Activated CD4-positive, alpha-beta T cell treated with anti-CD3 and anti-CD28 coated beads for 36 hours (primary cell): ENCODE measurements at regions not wholly inside any gene's neighbourhood (a gene's known extent, or its start where the extent isn't known, plus 50 kb on each side); places are given as distances from the start of the nearest gene placed in this dataset.
A peak's percentile ranks its signal among the peaks of the same experiment; 100 is the strongest.

ENCODE experiments used
- ATAC-seq: fragments of 200-7000 bp; cut with Tn5 transposase; one replicate; pipeline ENCODE4 v1.10.0; 2021; ENCODE audit warnings: mild to moderate bottlenecking, moderate library complexity
- CTCF ChIA-PET: fragments of 350-600 bp; sonication (Branson Sonifier 250); formaldehyde crosslinking; loops from one replicate; lab custom pipeline; 2021; ENCODE audit warnings: antibody characterized with exemption; lab: Charles Lee
- POLR2A ChIA-PET: fragments of 350-600 bp; sonication (Branson Sonifier 250); formaldehyde crosslinking; loops from one replicate; lab custom pipeline; 2021; ENCODE audit warnings: antibody characterized with exemption, inconsistent platforms; lab: Charles Lee
- DNase-seq: peaks from one replicate; pipeline ENCODE4 v3.0.0-alpha.2; 2020
- H3K27ac Mint-ChIP-seq: one replicate; pipeline ENCODE4 v1.8.0; 2021; ENCODE audit warnings: mixed read lengths
- H3K27me3 Mint-ChIP-seq: one replicate; pipeline ENCODE4 v1.8.0; 2021; ENCODE audit warnings: mixed read lengths
- H3K36me3 Mint-ChIP-seq: one replicate; pipeline ENCODE4 v1.8.0; 2021; ENCODE audit warnings: low read depth, mixed read lengths
- H3K4me1 Mint-ChIP-seq: one replicate; pipeline ENCODE4 v1.8.0; 2021; ENCODE audit warnings: mixed read lengths
- H3K4me3 Mint-ChIP-seq: one replicate; pipeline ENCODE4 v1.8.0; 2021; ENCODE audit warnings: mild to moderate bottlenecking, moderate library complexity, mixed read lengths
- H3K9me3 Mint-ChIP-seq: one replicate; pipeline ENCODE4 v1.8.0; 2021; ENCODE audit warnings: low read depth, mixed read lengths
- intact Hi-C, 2 experiments: fragments of 100-400 bp; cut with DNase I in 1 of 2; cut with micrococcal nuclease in 1 of 2; formaldehyde crosslinking; loops; one replicate each; pipeline versions ENCODE4 v1.14.2 to v1.15.1; 2022 to 2024; cut with DNase I, micrococcal nuclease

- peak; percentile 8 for DNase-seq
- Mint-ChIP-seq H3K4me1 (peaks cover 16% of the 10 kb centered on the region), H3K36me3 (peaks cover under 1% of the 10 kb centered on the region), H3K4me3 (no peak overlapping the region), H3K27me3 (no peaks in the 10 kb centered on the region), H3K27ac (no peak overlapping the region), H3K9me3 (peaks cover 4% of the 10 kb centered on the region)
- ChIA-PET CTCF (interaction anchor here (1.0 kb wide), 1 partner anchor 27 kb away, joined by 3 read pairs; no protein-coding TSS in a partner anchor), POLR2A (no interaction called here)
- intact Hi-C loops: no loop called here
- ATAC-seq: no peak
These were observed 71.7 kb upstream of the GTSF1L start for GRCh38 chr20:43798291-43799149.

- peaks cover 6% of the 10 kb centered on the region for H3K4me1 Mint-ChIP-seq
- peaks cover 3% of the 10 kb centered on the region for H3K27me3 Mint-ChIP-seq
- intact Hi-C loops: no loop called here
- ATAC-seq (no peak), DNase-seq (no peak)
- no peak overlapping the region for H3K4me3 Mint-ChIP-seq
- H3K9me3 Mint-ChIP-seq: peaks cover 7% of the 10 kb centered on the region
- POLR2A ChIA-PET: no interaction called here
- H3K36me3 Mint-ChIP-seq: no peaks in the 10 kb centered on the region
- H3K27ac Mint-ChIP-seq: no peak overlapping the region
- CTCF ChIA-PET: interaction anchor here (0.7 to 2.0 kb wide), 3 partner anchors 9 to 62 kb away, joined by 3 to 6 read pairs (median 3); no protein-coding TSS in a partner anchor
These were observed 67.5 kb upstream of the GTSF1L start for GRCh38 chr20:43794326-43794725.

DNA sequence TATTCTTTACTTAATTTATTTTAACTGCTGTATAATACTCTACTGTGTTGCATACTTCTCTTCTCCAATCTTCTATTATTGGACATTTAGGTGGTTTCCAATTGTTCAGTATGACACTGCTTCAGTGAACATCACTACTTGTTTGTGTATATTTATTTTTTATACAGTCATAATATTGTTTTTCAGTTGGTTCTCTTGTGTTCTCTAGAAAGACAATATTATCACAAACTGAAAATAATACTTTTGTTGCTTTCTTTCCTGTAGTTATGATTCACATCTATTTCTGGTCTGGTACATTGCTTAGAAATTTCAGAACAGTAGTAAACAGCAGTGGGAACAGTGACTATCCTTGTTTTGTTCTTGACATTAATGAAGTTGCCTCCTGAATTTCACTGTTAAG lies 62.8 kb upstream of the GTSF1L start:
- Mint-ChIP-seq H3K4me1 (peaks cover 11% of the 10 kb centered on the region), H3K27ac (no peak overlapping the region), H3K27me3 (peaks cover 3% of the 10 kb centered on the region), H3K9me3 (peaks cover 7% of the 10 kb centered on the region), H3K36me3 (no peaks in the 10 kb centered on the region), H3K4me3 (no peak overlapping the region)
- intact Hi-C loops: loop anchor here (2.0 to 5.0 kb wide), 3 partner anchors 33 to 39 kb away; no protein-coding TSS in a partner anchor
- DNase-seq (no peak), ATAC-seq (peak; percentile 51)
- ChIA-PET CTCF (interaction anchor here (0.7 kb wide), 1 partner anchor 8 kb away, joined by 3 read pairs; no protein-coding TSS in a partner anchor), POLR2A (no interaction called here)

- peaks cover 11% of the 10 kb centered on the region for H3K4me1 Mint-ChIP-seq
- H3K9me3 Mint-ChIP-seq: peaks cover 7% of the 10 kb centered on the region
- POLR2A ChIA-PET: no interaction called here
- H3K27ac Mint-ChIP-seq: no peak overlapping the region
- DNase-seq (peak; percentile 7), ATAC-seq (peak; percentile 71)
- no peak overlapping the region for H3K4me3 Mint-ChIP-seq
- CTCF ChIA-PET: interaction anchor here (0.6 to 0.7 kb wide), 2 partner anchors 135 to 248 kb away, joined by 3 to 4 read pairs; no protein-coding TSS in a partner anchor
- intact Hi-C loops: loop anchor here (2.0 to 5.0 kb wide), 3 partner anchors 34 to 37 kb away; no protein-coding TSS in a partner anchor
- no peaks in the 10 kb centered on the region for H3K36me3 Mint-ChIP-seq
- H3K27me3 Mint-ChIP-seq: peaks cover 3% of the 10 kb centered on the region
These were observed 61.1 kb upstream of the GTSF1L start for GRCh38 chr20:43787937-43788336.

DNA sequence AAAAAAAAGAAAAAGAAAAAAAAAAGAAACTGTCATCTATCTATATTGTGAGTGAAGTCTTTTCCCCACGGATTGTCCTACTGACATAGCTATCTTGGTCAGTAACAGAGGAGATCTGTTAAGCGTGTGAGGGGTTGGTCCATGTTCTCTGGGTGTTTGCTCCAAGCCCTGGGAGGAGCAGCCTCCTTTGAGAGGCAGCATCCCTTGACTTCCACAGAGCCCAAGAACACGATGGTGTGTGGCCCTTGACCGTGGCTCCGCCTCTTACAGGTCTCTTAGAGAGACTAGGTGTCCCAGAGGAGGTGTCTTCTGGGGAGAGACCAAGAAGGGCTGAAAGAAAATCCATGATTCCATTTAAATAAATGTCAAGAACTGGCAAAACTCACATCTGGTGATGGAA lies 60.1 kb upstream of the GTSF1L start:
- DNase-seq: no peak
- intact Hi-C loops: loop anchor here (5.0 kb wide), 2 partner anchors 35 kb away; no protein-coding TSS in a partner anchor
- POLR2A ChIA-PET: no interaction called here
- CTCF ChIA-PET: interaction anchor here (0.7 kb wide), 1 partner anchor 216 kb away, joined by 3 read pairs; no protein-coding TSS in a partner anchor
- H3K4me1 Mint-ChIP-seq: peaks cover 16% of the 10 kb centered on the region
- H3K4me3 Mint-ChIP-seq: no peak overlapping the region
- H3K27me3 Mint-ChIP-seq: peaks cover under 1% of the 10 kb centered on the region
- H3K36me3 Mint-ChIP-seq: no peaks in the 10 kb centered on the region
- ATAC-seq: no peak
- no peak overlapping the region for H3K27ac Mint-ChIP-seq
- H3K9me3 Mint-ChIP-seq: peaks cover 1% of the 10 kb centered on the region

- Mint-ChIP-seq H3K4me3 (no peak overlapping the region), H3K27me3 (no peaks in the 10 kb centered on the region), H3K36me3 (peaks cover 2% of the 10 kb centered on the region), H3K4me1 (peaks cover 5% of the 10 kb centered on the region), H3K9me3 (peaks cover 25% of the 10 kb centered on the region), H3K27ac (no peak overlapping the region)
- ATAC-seq (no peak), DNase-seq (no peak)
- ChIA-PET CTCF (no interaction called here), POLR2A (no interaction called here)
- intact Hi-C loops: no loop called here
These were observed 54.4 kb upstream of the GTSF1L start for GRCh38 chr20:43781215-43781614.

- Mint-ChIP-seq H3K27ac (no peak overlapping the region), H3K4me3 (no peak overlapping the region), H3K9me3 (peaks cover 25% of the 10 kb centered on the region), H3K4me1 (peaks cover 8% of the 10 kb centered on the region), H3K27me3 (peaks cover 5% of the 10 kb centered on the region), H3K36me3 (peaks cover 2% of the 10 kb centered on the region)
- intact Hi-C loops: no loop called here
- ATAC-seq (no peak), DNase-seq (no peak)
- ChIA-PET CTCF (interaction anchor here (0.6 kb wide), 1 partner anchor 309 kb away, joined by 5 read pairs; no protein-coding TSS in a partner anchor), POLR2A (no interaction called here)
These were observed 51.6 kb upstream of the GTSF1L start for GRCh38 chr20:43778375-43778774.

DNA sequence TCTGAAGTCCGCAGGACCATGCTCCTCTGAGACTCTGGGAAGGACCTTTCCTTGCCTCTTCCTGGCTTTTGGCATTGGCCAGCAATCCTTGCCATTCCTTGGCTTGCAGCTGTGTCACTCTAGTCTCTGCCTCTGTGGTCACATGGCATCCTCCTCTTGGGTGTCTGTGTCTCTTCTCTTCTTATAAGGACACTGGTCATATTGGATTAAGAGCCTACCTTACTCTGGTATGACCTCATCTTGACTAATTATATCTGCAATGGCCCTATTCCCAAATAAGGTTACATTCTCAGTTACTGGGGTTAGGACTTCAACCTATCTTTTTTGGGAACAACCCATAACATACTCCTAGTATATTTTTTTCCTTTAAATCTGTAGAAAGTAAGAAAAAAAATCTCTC lies 49.9 kb upstream of the GTSF1L start:
- Mint-ChIP-seq H3K4me1 (peaks cover 3% of the 10 kb centered on the region), H3K27ac (no peak overlapping the region), H3K27me3 (peaks cover 7% of the 10 kb centered on the region), H3K4me3 (no peak overlapping the region), H3K36me3 (peaks cover 2% of the 10 kb centered on the region), H3K9me3 (peaks cover 25% of the 10 kb centered on the region)
- intact Hi-C loops: no loop called here
- no peak for ATAC-seq
- ChIA-PET POLR2A (no interaction called here), CTCF (no interaction called here)
- DNase-seq: no peak
